ENCODE measurements at regions not wholly inside any gene's neighbourhood (a gene's known extent, or its start where the extent isn't known, plus 50 kb on each side); places are given as distances from the start of the nearest gene placed in this dataset.

- no peak for DNase-seq
- ATAC-seq, result peak in 1 of 3 donors; percentile 4
- no peak overlapping the region for H3K4me3 ChIP-seq (ENCODE audit: low read length)
- no peaks in the 10 kb centered on the region for H3K36me3 Mint-ChIP-seq
- no peaks in the 10 kb centered on the region for H3K9me3 ChIP-seq (ENCODE audit: control insufficient read depth, insufficient read depth, low read length)
- 92% methylated on average over 24 of the region's 24 CpGs for WGBS (ENCODE audit: insufficient coverage)
- H3K4me1 ChIP-seq (ENCODE audit: control insufficient read depth, insufficient read depth, low read length), result no peaks in the 10 kb centered on the region
- peaks cover 12 to 20% of the 10 kb centered on the region in 2 donors for H3K27me3 Mint-ChIP-seq (ENCODE audit: low read depth in 2 of 2)
- peaks cover 13% of the 10 kb centered on the region in 2 donors for H3K4me1 Mint-ChIP-seq
- no peak overlapping the region for H3K27ac Mint-ChIP-seq
- no peaks in the 10 kb centered on the region for H3K36me3 ChIP-seq (ENCODE audit: control insufficient read depth, insufficient read depth, low read length)
- H3K4me3 Mint-ChIP-seq, result no peak overlapping the region
- no peaks in the 10 kb centered on the region for H3K27me3 ChIP-seq (ENCODE audit: control insufficient read depth, insufficient read depth, low read length)
- H3K9me3 Mint-ChIP-seq, result no peaks in the 10 kb centered on the region
- no peak for TF ChIP-seq CTCF (IDR thresholded peaks at IDR 0.05)
- no peak overlapping the region for H3K27ac ChIP-seq (ENCODE audit: low read length)
- intact Hi-C loops (cut with micrococcal nuclease), result no loop called here
These were observed 50.3 kb downstream of the PTGR3 start for GRCh38 chr18:75158465-75159237.

- no peaks in the 10 kb centered on the region for H3K36me3 Mint-ChIP-seq
These were observed 51.1 kb downstream of the PTGR3 start for GRCh38 chr18:75157851-75158250.

GRCh38 chr18:75157381-75157780, 51.6 kb downstream of the PTGR3 start:
- no peak overlapping the region for H3K27ac Mint-ChIP-seq
- no peak for TF ChIP-seq CTCF (IDR thresholded peaks at IDR 0.05)
- DNase-seq (no peak), ATAC-seq (no peak)
- peaks cover 3% of the 10 kb centered on the region for H3K36me3 Mint-ChIP-seq
- Histone ChIP-seq H3K27me3 (ENCODE audit: control insufficient read depth, insufficient read depth, low read length) (no peaks in the 10 kb centered on the region), H3K36me3 (ENCODE audit: control insufficient read depth, insufficient read depth, low read length) (no peaks in the 10 kb centered on the region), H3K9me3 (ENCODE audit: control insufficient read depth, insufficient read depth, low read length) (no peaks in the 10 kb centered on the region), H3K4me1 (ENCODE audit: control insufficient read depth, insufficient read depth, low read length) (no peaks in the 10 kb centered on the region), H3K27ac (ENCODE audit: low read length) (no peak overlapping the region), H3K4me3 (ENCODE audit: low read length) (no peak overlapping the region)
- no peak overlapping the region for H3K4me3 Mint-ChIP-seq
- peaks cover 11 to 25% of the 10 kb centered on the region in 2 donors for H3K27me3 Mint-ChIP-seq (ENCODE audit: low read depth in 2 of 2)
- H3K4me1 Mint-ChIP-seq, result peaks cover 13% of the 10 kb centered on the region in 2 donors
- H3K9me3 Mint-ChIP-seq, result peaks cover 0 to under 1% of the 10 kb centered on the region in 2 donors
- WGBS (ENCODE audit: insufficient coverage), result 93% methylated on average over 12 of the region's 12 CpGs
- intact Hi-C loops (cut with micrococcal nuclease), result no loop called here

More at GRCh38 chr18:75157851-75158250, 51.1 kb downstream of the PTGR3 start:
- DNase-seq (no peak), ATAC-seq (no peak)
- no peak overlapping the region for H3K4me3 ChIP-seq (ENCODE audit: low read length)
- H3K4me1 ChIP-seq (ENCODE audit: control insufficient read depth, insufficient read depth, low read length), result no peaks in the 10 kb centered on the region
- H3K27me3 ChIP-seq (ENCODE audit: control insufficient read depth, insufficient read depth, low read length), result no peaks in the 10 kb centered on the region
- intact Hi-C loops (cut with micrococcal nuclease), result no loop called here
- H3K27me3 Mint-ChIP-seq (ENCODE audit: low read depth in 2 of 2), result peaks cover 10 to 20% of the 10 kb centered on the region in 2 donors
- no peak overlapping the region for H3K4me3 Mint-ChIP-seq
- no peak overlapping the region for H3K27ac Mint-ChIP-seq
- no peaks in the 10 kb centered on the region for H3K9me3 Mint-ChIP-seq
- H3K27ac ChIP-seq (ENCODE audit: low read length), result no peak overlapping the region
- H3K36me3 ChIP-seq (ENCODE audit: control insufficient read depth, insufficient read depth, low read length), result no peaks in the 10 kb centered on the region
- TF ChIP-seq CTCF (IDR thresholded peaks at IDR 0.05), result no peak
- H3K9me3 ChIP-seq (ENCODE audit: control insufficient read depth, insufficient read depth, low read length), result no peaks in the 10 kb centered on the region
- peaks cover 13% of the 10 kb centered on the region in 2 donors for H3K4me1 Mint-ChIP-seq
- WGBS (ENCODE audit: insufficient coverage), result 93% methylated on average over 12 of the region's 12 CpGs

GRCh38 chr18:75156831-75157230, 52.1 kb downstream of the PTGR3 start:
- Mint-ChIP-seq H3K9me3 (peaks cover 0 to 2% of the 10 kb centered on the region in 2 donors), H3K4me3 (no peak overlapping the region)
- intact Hi-C loops (cut with micrococcal nuclease), result no loop called here

More at GRCh38 chr18:75156831-75157230, 52.1 kb downstream of the PTGR3 start:
- no peak overlapping the region for H3K27ac ChIP-seq (ENCODE audit: low read length)
- Mint-ChIP-seq H3K27me3 (ENCODE audit: low read depth in 2 of 2) (peaks cover 15 to 27% of the 10 kb centered on the region in 2 donors), H3K4me1 (peaks cover 9 to 10% of the 10 kb centered on the region in 2 donors), H3K36me3 (peaks cover 8% of the 10 kb centered on the region), H3K27ac (no peak overlapping the region)
- DNase-seq (no peak), ATAC-seq (no peak)
- WGBS (ENCODE audit: insufficient coverage), result 90% methylated on average over 4 of the region's 5 CpGs
- H3K9me3 ChIP-seq (ENCODE audit: control insufficient read depth, insufficient read depth, low read length), result no peaks in the 10 kb centered on the region
- no peaks in the 10 kb centered on the region for H3K4me1 ChIP-seq (ENCODE audit: control insufficient read depth, insufficient read depth, low read length)
- TF ChIP-seq CTCF (IDR thresholded peaks at IDR 0.05), result no peak
- no peak overlapping the region for H3K4me3 ChIP-seq (ENCODE audit: low read length)
- no peaks in the 10 kb centered on the region for H3K27me3 ChIP-seq (ENCODE audit: control insufficient read depth, insufficient read depth, low read length)
- H3K36me3 ChIP-seq (ENCODE audit: control insufficient read depth, insufficient read depth, low read length), result no peaks in the 10 kb centered on the region

Data from natural killer cell (primary cell).